HepG2 (cell line): ENCODE measurements at regions not wholly inside any gene's neighbourhood (a gene's known extent, or its start where the extent isn't known, plus 50 kb on each side); places are given as distances from the start of the nearest gene placed in this dataset.

ENCODE experiments used
- ATAC-seq: fragments of 200-7000 bp; cut with Tn5 transposase; 3 replicates; pipeline ENCODE4 v1.9.1; 2020; ENCODE audit warnings: mild to moderate bottlenecking, moderate library complexity
- BruUV-seq: library from RNA; stranded (reverse); fragments of 400-500 nt; replicated peaks from 2 replicates; lab custom pipeline; 2021; lab: Mats Ljungman, UMichigan
- CTCF ChIA-PET: fragments of 300-600 bp; formaldehyde crosslinking; extraction: SDS; loops from one replicate; lab custom pipeline; 2021; ENCODE audit warnings: low total read pairs, inconsistent platforms, low intra/inter-chr PET ratio; lab: Yijun Ruan, JAX
- POLR2A ChIA-PET: fragments of 350-600 bp; sonication (Branson Sonifier 250); formaldehyde crosslinking; loops from one replicate; lab custom pipeline; 2020; ENCODE audit warnings: antibody characterized with exemption, inconsistent platforms; lab: Yijun Ruan, JAX
- DNase-seq: peaks from one replicate; pipeline ENCODE4 v3.0.0-alpha.2; 2015; ENCODE audit warnings: low spot score
- FAIRE-seq: peaks from 3 replicates; lab custom pipeline; 2011; peaks lifted over from hg19 to GRCh38; lab: Jason Lieb, UNC
- H2AFZ ChIP-seq: one replicate; pipeline ENCODE4 v1.6.1; 2011; ENCODE audit warnings: low read length, inconsistent platforms
- H3K27ac ChIP-seq: fragments of 300-600 bp; 3 replicates; pipeline ENCODE4 v1.8.0; 2011; ENCODE audit warnings: mixed run types, mild to moderate bottlenecking, mixed read lengths, low read length, inconsistent platforms; ENCODE audit not compliant: insufficient read depth; ENCODE audit errors: extremely low read length
- H3K27me3 ChIP-seq, 2 experiments: fragments of 200-600 bp in 1 of 2; 2 replicates in 1 of 2; 3 replicates in 1 of 2; pipeline versions ENCODE4 v1.6.0 to v1.8.0; 2011; ENCODE audit warnings: low read length in 2 of 2, mild to moderate bottlenecking in 2 of 2, moderate library complexity in 2 of 2, inconsistent platforms in 1 of 2; ENCODE audit not compliant: insufficient read depth in 2 of 2, control insufficient read depth in 1 of 2
- H3K36me3 ChIP-seq, 2 experiments: fragments of 200-600 bp in 1 of 2; replicated peaks in 1 of 2; 2 replicates in 1 of 2; 3 replicates in 1 of 2; pipeline versions ENCODE4 v1.5.1 to v1.8.0; 2011; ENCODE audit warnings: low read length in 2 of 2, inconsistent platforms in 1 of 2; ENCODE audit not compliant: insufficient read depth in 2 of 2, control insufficient read depth in 1 of 2
- H3K4me1 ChIP-seq: 2 replicates; pipeline ENCODE4 v1.5.1; 2012; ENCODE audit warnings: low read length, inconsistent platforms; ENCODE audit not compliant: insufficient read depth
- H3K4me2 ChIP-seq: 2 replicates; pipeline ENCODE4 v1.6.0; 2011; ENCODE audit warnings: low read depth, low read length, inconsistent platforms
- H3K4me3 ChIP-seq, 3 experiments: fragments of 200-600 bp in 1 of 3; sonication (generic), shearing (Covaris generic) in 1 of 3; replicated peaks in 1 of 3; 2 replicates each; pipeline ENCODE4 v1.5.1; 2011 to 2016; ENCODE audit warnings: low read length in 3 of 3, inconsistent platforms in 2 of 3, low read depth in 2 of 3, mild to moderate bottlenecking in 2 of 3, control low read depth in 1 of 3, mixed read lengths in 1 of 3; ENCODE audit not compliant: insufficient read depth in 1 of 3
- H3K79me2 ChIP-seq: one replicate; pipeline ENCODE4 v1.6.1; 2011; ENCODE audit warnings: low read length, inconsistent platforms; ENCODE audit not compliant: insufficient read depth
- H3K9ac ChIP-seq: 2 replicates; pipeline ENCODE4 v1.6.0; 2011; ENCODE audit warnings: mild to moderate bottlenecking, low read depth, low read length, inconsistent platforms; ENCODE audit not compliant: insufficient read depth
- H3K9me3 ChIP-seq: 2 replicates; pipeline ENCODE4 v1.5.1; 2012; ENCODE audit warnings: mild to moderate bottlenecking, low read length
- H4K20me1 ChIP-seq: 2 replicates; pipeline ENCODE4 v1.6.0; 2011; ENCODE audit warnings: inconsistent platforms, mild to moderate bottlenecking, low read length, moderate library complexity; ENCODE audit not compliant: insufficient read depth
- ARID2 ChIP-seq: sonication (generic); formaldehyde crosslinking; IDR thresholded peaks from 2 replicates; pipeline ENCODE4 v1.8.1; 2022; ENCODE audit warnings: mild to moderate bottlenecking, missing genetic modification reagents, borderline replicate concordance
- MTF2 ChIP-seq: sonication (generic); formaldehyde crosslinking; IDR thresholded peaks from 2 replicates; pipeline ENCODE4 v1.5.0; 2020; ENCODE audit warnings: missing genetic modification reagents, borderline replicate concordance
- NFE2 ChIP-seq: sonication (generic); formaldehyde crosslinking; IDR thresholded peaks from 2 replicates; pipeline ENCODE4 v1.4.0; 2020; ENCODE audit warnings: missing genetic modification reagents
- SAFB2 ChIP-seq: sonication (generic); formaldehyde crosslinking; IDR thresholded peaks from 2 replicates; pipeline ENCODE4 v1.5.1; 2020; ENCODE audit warnings: missing genetic modification reagents, low read depth, mild to moderate bottlenecking, borderline replicate concordance
- SNAI1 ChIP-seq: sonication (generic); formaldehyde crosslinking; IDR thresholded peaks from 2 replicates; pipeline ENCODE4 v1.5.0; 2020; ENCODE audit warnings: mild to moderate bottlenecking, missing genetic modification reagents, borderline replicate concordance
- SRSF4 ChIP-seq: fragments of 200-400 bp; formaldehyde crosslinking; IDR thresholded peaks from one replicate; pipeline ENCODE4 v1.6.1; 2018; ENCODE audit warnings: mild to moderate bottlenecking, low read depth, low read length, moderate library complexity; ENCODE audit not compliant: poor library complexity, severe bottlenecking
- ZMYM3 ChIP-seq: sonication (generic); formaldehyde crosslinking; IDR thresholded peaks from 2 replicates; pipeline ENCODE4 v1.5.1; 2020; ENCODE audit warnings: mild to moderate bottlenecking, missing genetic modification reagents
- ZNF230 ChIP-seq: sonication (generic); formaldehyde crosslinking; IDR thresholded peaks from 2 replicates; pipeline ENCODE4 v1.4.0; 2020; ENCODE audit warnings: mild to moderate bottlenecking, missing genetic modification reagents
- ZNF550 ChIP-seq: sonication (generic); formaldehyde crosslinking; IDR thresholded peaks from 2 replicates; pipeline ENCODE4 v1.4.0; 2020; ENCODE audit warnings: mild to moderate bottlenecking, missing genetic modification reagents, borderline replicate concordance
- ZNF674 ChIP-seq: sonication (generic); formaldehyde crosslinking; IDR thresholded peaks from 2 replicates; pipeline ENCODE4 v1.5.0; 2020; ENCODE audit warnings: low read depth, mild to moderate bottlenecking, missing genetic modification reagents
- ZNF703 ChIP-seq: sonication (generic); formaldehyde crosslinking; IDR thresholded peaks from 2 replicates; pipeline ENCODE4 v1.5.1; 2020; ENCODE audit warnings: missing genetic modification reagents, mild to moderate bottlenecking, moderate library complexity, borderline replicate concordance
- ZNF724P ChIP-seq: sonication (generic); formaldehyde crosslinking; IDR thresholded peaks from 2 replicates; pipeline ENCODE4 v1.8.0; 2022; ENCODE audit warnings: missing genetic modification reagents, borderline replicate concordance
- WGBS: methylation state at CpG from one replicate; pipeline ENCODE4 v1.1.6; 2017; ENCODE audit warnings: low lambda C conversion rate; 5-methylcytosine and 5-hydroxymethylcytosine counted together
- in situ Hi-C: cut with HindIII; loops from 2 replicates; pipeline ENCODE4 v1.10.0; 2017; ENCODE audit warnings: low pct_unique_long_range_greater_than_20kb; ENCODE audit not compliant: extremely low pct_ligation_motif_present
- intact Hi-C: fragments of 100-400 bp; cut with micrococcal nuclease; formaldehyde crosslinking; loops from one replicate; pipeline ENCODE4 v1.10.0; 2022; ENCODE audit not compliant: unreplicated experiment
- TF ChIP-seq, protein P1 (sequence below): sonication (generic); formaldehyde crosslinking; IDR thresholded peaks from 2 replicates; pipeline ENCODE4 v1.9.0; 2021; ENCODE audit warnings: missing genetic modification reagents, borderline replicate concordance
- TF ChIP-seq, protein P2 (sequence below): sonication (generic); formaldehyde crosslinking; IDR thresholded peaks from 2 replicates; pipeline ENCODE4 v1.4.0; 2020; ENCODE audit warnings: missing genetic modification reagents
- TF ChIP-seq, protein P3 (sequence below): sonication (generic); formaldehyde crosslinking; IDR thresholded peaks from 2 replicates; pipeline ENCODE4 v1.4.0; 2020; ENCODE audit warnings: missing genetic modification reagents, borderline replicate concordance
- TF ChIP-seq, protein P4 (sequence below): sonication (generic); formaldehyde crosslinking; IDR thresholded peaks from 2 replicates; pipeline ENCODE4 v1.5.1; 2020; ENCODE audit warnings: missing genetic modification reagents, mild to moderate bottlenecking, borderline replicate concordance

DNA sequence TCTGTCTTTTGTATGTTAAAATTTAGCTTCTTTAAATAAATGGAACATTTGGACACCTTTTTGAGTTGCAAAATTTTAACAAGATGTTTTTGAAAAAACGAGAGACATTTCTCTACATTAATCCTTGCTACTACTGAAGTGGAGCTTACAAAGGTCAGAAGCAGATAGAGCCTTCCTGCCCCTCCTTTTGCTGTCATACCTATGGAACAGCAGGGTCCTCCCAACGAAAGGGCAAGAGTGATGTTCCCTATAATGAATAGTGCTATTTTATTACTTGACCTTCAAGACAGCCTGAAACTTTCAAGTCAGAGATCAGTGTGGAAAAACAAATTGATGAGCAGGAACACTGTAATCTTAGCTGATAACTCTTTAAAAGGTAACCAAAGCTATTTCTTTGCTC, 1538.9 kb downstream of the PLA2G4A start (continued):
- TF ChIP-seq NFE2 = no peak

DNA sequence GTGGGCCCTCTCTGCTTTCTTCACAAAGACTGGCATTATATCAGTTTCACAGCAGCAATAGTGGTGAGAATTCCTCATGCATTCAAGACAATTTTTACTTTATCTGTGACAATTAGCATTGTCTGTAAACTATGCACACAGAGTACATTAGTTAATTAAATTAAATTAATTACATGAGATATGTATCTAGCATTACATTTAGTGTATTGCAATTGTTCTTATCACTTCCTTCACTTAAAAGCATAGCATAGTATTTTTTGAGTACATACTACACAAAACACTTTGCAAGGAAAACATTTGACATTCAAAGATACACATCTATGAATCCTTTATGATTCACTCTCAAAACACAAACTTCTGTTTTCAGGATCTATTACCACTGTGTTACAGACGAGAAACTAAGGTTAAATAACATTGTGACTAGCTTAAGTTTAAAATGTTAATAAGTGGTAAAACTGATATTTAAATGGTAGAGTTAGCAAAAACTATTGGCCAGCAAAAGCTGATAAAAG, 1542.6 kb downstream of the PLA2G4A start:
- DNase-seq = no peak
- no peaks in the 10 kb centered on the region for H3K4me1 ChIP-seq
- H4K20me1 ChIP-seq = no peaks in the 10 kb centered on the region
- H3K4me2 ChIP-seq = no peak overlapping the region
- H3K27ac ChIP-seq = no peak overlapping the region
- in situ Hi-C loops = no loop called here
- H2AFZ ChIP-seq = no peak overlapping the region
- no peaks in the 10 kb centered on the region for H3K79me2 ChIP-seq
- no peak overlapping the region for H3K4me3 ChIP-seq
- no peak for ATAC-seq
- FAIRE-seq = no peak
- no peaks in the 10 kb centered on the region for H3K9me3 ChIP-seq
- no peak overlapping the region for H3K9ac ChIP-seq
- no TSS peak for BruUV-seq
- CTCF ChIA-PET = no interaction called here
- 0% methylated on average over 1 of the region's 1 CpG for WGBS
- POLR2A ChIA-PET = no interaction called here
- H3K36me3 ChIP-seq = no peaks in the 10 kb centered on the region
- H3K27me3 ChIP-seq = no peaks in the 10 kb centered on the region
- intact Hi-C loops = no loop called here
- TF ChIP-seq ZNF550 (CRISPR knock-in tag) (no peak), MTF2 (CRISPR knock-in tag) (no peak), ARID2 (CRISPR knock-in tag) (no peak), SRSF4 (no peak), ZNF230 (CRISPR knock-in tag) (no peak), ZNF674 (CRISPR knock-in tag) (no peak), SAFB2 (CRISPR knock-in tag) (no peak), ZNF724P (no peak), SNAI1 (CRISPR knock-in tag) (no peak), ZMYM3 (CRISPR knock-in tag) (no peak), ZNF703 (CRISPR knock-in tag) (no peak)
- TF ChIP-seq, protein P1, sequence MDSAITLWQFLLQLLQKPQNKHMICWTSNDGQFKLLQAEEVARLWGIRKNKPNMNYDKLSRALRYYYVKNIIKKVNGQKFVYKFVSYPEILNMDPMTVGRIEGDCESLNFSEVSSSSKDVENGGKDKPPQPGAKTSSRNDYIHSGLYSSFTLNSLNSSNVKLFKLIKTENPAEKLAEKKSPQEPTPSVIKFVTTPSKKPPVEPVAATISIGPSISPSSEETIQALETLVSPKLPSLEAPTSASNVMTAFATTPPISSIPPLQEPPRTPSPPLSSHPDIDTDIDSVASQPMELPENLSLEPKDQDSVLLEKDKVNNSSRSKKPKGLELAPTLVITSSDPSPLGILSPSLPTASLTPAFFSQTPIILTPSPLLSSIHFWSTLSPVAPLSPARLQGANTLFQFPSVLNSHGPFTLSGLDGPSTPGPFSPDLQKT (CRISPR knock-in tag) = no peak
- TF ChIP-seq, protein P2, sequence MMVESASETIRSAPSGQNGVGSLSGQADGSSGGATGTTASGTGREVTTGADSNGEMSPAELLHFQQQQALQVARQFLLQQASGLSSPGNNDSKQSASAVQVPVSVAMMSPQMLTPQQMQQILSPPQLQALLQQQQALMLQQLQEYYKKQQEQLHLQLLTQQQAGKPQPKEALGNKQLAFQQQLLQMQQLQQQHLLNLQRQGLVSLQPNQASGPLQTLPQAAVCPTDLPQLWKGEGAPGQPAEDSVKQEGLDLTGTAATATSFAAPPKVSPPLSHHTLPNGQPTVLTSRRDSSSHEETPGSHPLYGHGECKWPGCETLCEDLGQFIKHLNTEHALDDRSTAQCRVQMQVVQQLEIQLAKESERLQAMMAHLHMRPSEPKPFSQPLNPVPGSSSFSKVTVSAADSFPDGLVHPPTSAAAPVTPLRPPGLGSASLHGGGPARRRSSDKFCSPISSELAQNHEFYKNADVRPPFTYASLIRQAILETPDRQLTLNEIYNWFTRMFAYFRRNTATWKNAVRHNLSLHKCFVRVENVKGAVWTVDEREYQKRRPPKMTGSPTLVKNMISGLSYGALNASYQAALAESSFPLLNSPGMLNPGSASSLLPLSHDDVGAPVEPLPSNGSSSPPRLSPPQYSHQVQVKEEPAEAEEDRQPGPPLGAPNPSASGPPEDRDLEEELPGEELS = no peak
- TF ChIP-seq, protein P3, sequence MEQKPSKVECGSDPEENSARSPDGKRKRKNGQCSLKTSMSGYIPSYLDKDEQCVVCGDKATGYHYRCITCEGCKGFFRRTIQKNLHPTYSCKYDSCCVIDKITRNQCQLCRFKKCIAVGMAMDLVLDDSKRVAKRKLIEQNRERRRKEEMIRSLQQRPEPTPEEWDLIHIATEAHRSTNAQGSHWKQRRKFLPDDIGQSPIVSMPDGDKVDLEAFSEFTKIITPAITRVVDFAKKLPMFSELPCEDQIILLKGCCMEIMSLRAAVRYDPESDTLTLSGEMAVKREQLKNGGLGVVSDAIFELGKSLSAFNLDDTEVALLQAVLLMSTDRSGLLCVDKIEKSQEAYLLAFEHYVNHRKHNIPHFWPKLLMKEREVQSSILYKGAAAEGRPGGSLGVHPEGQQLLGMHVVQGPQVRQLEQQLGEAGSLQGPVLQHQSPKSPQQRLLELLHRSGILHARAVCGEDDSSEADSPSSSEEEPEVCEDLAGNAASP (CRISPR knock-in tag) = no peak
- TF ChIP-seq, protein P4, sequence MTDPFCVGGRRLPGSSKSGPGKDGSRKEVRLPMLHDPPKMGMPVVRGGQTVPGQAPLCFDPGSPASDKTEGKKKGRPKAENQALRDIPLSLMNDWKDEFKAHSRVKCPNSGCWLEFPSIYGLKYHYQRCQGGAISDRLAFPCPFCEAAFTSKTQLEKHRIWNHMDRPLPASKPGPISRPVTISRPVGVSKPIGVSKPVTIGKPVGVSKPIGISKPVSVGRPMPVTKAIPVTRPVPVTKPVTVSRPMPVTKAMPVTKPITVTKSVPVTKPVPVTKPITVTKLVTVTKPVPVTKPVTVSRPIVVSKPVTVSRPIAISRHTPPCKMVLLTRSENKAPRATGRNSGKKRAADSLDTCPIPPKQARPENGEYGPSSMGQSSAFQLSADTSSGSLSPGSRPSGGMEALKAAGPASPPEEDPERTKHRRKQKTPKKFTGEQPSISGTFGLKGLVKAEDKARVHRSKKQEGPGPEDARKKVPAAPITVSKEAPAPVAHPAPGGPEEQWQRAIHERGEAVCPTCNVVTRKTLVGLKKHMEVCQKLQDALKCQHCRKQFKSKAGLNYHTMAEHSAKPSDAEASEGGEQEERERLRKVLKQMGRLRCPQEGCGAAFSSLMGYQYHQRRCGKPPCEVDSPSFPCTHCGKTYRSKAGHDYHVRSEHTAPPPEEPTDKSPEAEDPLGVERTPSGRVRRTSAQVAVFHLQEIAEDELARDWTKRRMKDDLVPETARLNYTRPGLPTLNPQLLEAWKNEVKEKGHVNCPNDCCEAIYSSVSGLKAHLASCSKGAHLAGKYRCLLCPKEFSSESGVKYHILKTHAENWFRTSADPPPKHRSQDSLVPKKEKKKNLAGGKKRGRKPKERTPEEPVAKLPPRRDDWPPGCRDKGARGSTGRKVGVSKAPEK (CRISPR knock-in tag) = no peak
